LNCaP clone FGC (cell line): ENCODE measurements at regions not wholly inside any gene's neighbourhood (a gene's known extent, or its start where the extent isn't known, plus 50 kb on each side); places are given as distances from the start of the nearest gene placed in this dataset.

Experiments
- DNase-seq: peaks from one replicate; pipeline ENCODE4 v3.0.0-alpha.2; 2011; ENCODE audit warnings: low read depth
- H3K4me3 ChIP-seq: 2 replicates; pipeline ENCODE4 v1.5.1; 2011; ENCODE audit warnings: mild to moderate bottlenecking, low read depth, low read length, control low read depth
- CTCF ChIP-seq: IDR thresholded peaks from 2 replicates; pipeline ENCODE4 v1.5.1; 2012; ENCODE audit warnings: mild to moderate bottlenecking; ENCODE audit not compliant: control insufficient read depth, insufficient read depth; ENCODE audit errors: extremely low read depth

DNA sequence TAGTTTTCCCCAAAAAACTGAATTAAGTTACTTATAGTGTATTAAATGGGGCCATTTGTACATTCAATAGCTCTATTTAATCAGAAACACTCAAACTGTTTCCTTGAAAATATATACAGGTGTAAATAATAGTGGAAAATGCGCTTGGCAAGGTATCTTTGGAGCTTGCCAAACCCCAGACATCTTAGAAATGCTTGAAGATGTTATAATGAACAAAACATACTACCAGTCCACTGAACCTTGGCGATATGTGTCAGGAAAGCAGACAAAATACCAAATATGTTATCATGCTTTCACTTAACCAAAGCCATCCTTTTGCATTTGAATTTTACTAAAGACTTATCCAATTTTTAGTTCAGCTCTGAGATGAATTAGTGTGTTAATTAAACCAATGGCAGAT is 352.7 kb upstream of the SEMA3A start:
- H3K4me3 ChIP-seq = no peak overlapping the region
- TF ChIP-seq CTCF = no peak
- DNase-seq = no peak

GRCh38 chr7:84546403-84546802 is 351.8 kb upstream of the SEMA3A start:
- no peak for TF ChIP-seq CTCF
- H3K4me3 ChIP-seq = no peak overlapping the region
- DNase-seq = no peak

DNA sequence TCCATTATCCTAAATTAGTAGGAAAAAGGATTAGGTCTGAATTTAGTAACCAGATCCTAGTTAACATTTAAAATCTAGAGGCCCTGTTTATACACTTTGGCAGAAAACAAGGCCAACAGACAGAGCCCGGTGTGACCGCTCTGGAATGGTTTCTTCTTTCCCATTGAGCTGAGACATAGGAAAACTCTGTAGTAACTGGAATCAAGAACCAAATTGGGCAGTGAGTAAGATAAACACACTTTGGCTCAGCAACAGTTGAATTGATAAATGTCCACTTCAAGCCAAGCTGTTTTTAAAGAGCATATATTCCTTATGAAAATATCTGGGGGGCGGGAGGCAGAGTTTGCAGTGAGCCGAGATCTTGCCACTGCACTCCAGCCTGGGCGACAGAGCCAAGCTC is 343.7 kb upstream of the SEMA3A start:
- DNase-seq = no peak
- TF ChIP-seq CTCF = no peak
- no peak overlapping the region for H3K4me3 ChIP-seq

DNA sequence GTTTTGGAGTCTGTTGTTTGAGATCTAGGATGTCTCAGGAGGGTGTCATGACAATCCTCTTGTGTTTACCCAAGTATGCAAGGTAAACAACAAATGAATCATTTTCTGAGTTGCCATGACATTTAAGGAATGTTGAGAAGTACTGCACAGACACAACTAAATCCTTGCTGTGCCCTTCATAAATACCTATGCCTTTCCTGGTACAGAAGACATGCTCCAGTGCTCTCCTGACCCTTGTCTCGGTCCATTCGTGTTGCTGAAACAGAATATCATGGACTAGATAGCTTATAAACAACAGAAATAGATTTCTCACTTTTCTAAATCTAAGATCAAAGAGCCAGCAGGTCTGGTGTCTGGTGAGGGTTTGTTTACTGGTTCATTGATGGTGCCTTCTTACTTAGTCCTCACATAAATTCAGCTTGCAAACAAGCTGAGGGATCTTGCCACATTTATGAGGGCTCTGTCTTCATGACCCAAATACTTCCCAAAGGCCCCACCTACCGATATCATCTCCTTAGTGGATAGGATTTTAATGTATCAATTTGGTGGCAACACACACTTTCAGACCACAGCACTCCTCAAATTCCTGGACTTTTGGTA is 341.8 kb upstream of the SEMA3A start:
- DNase-seq = no peak
- no peak overlapping the region for H3K4me3 ChIP-seq
- TF ChIP-seq CTCF = no peak

- no peak for TF ChIP-seq CTCF
- no peak overlapping the region for H3K4me3 ChIP-seq
- no peak for DNase-seq
Measured at GRCh38 chr7:84535580-84536270, 341.1 kb upstream of the SEMA3A start.

DNA sequence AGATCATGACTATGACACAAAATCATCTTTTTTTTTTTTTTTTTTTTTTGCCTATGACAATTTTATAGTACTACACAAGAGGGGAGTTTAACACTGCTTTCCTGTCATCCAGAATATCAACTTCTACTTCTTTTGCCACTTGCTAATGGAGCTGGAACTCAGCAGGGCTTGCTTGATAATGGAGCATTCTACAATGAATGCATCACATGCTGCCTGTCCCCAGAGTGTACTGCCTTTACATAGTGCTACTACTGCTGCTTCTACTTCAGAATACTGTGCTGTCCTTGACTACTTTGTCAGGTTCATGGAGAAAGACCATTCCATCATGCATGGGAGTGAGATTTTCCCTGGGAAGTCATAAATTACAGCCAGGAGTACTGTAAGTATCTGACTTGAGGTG is 338.6 kb upstream of the SEMA3A start:
- no peak overlapping the region for H3K4me3 ChIP-seq
- no peak for DNase-seq
- TF ChIP-seq CTCF = no peak

- no peak overlapping the region for H3K4me3 ChIP-seq
- DNase-seq = no peak
- no peak for TF ChIP-seq CTCF
Measured at GRCh38 chr7:84532196-84532595, 337.6 kb upstream of the SEMA3A start.
